ENCODE measurements at regions not wholly inside any gene's neighbourhood (a gene's known extent, or its start where the extent isn't known, plus 50 kb on each side); places are given as distances from the start of the nearest gene placed in this dataset.

DNA sequence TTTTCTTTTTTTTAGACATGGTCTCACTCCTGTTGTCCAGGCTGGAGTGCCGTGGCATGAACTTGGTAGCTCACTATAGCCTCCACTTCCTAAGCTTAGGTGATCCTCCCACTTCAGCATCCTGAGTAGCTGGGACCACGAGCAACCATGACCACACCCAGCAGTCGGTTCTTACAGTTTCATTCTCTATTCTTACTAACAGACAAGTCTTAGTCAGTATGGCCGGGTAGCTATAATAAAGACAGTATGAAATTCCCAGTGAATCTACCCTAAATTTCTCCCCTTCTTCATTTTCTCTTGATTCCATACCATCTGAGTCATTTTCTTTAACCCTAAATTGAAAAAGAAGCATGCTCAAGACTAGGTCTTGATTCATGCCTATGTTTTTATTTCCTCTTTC is 775.3 kb upstream of the NRXN1 start:
- intact Hi-C loops (cut with DNase I; ENCODE audit: low total_unique reads) (no loop called here), in situ Hi-C loops (cut with MboI; ENCODE audit: low sequenced_read_pairs in 4 of 4) (no loop called here)
- no peak for ATAC-seq

DNA sequence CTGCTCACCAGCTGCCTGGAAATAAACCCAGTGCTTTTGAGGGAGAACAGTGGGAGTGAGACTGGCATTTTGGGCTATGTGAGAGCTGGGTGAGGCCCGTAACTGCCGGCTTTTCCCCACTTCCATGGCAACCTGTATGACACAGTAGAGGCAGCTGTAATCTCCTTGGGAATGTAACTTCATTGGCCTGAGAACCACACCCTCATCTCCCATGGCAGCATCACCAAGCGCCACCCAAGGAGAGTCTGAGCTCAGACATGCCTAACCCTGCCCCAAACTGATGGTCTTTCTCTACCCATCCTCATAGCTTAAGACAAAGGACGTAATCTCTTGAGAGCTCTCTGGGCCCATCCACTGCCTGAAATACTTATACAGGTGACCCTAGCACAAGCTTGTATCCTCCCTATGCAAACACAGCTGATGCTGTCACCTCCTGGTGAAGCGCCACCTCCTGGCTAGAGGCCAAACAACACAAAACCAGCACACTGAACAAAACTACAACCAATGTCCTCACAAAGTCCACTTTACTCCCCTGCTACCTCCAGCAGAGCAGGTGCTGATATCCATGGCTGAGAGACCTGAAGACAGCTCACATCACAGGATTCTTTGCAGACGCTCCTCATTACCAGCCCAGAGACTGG is 763.4 kb upstream of the NRXN1 start:
- Histone ChIP-seq H3K9me3 (no peaks in the 10 kb centered on the region), H3K4me1 (no peaks in the 10 kb centered on the region), H3K4me3 (no peak overlapping the region), H3K27me3 (no peaks in the 10 kb centered on the region), H3K27ac (no peak overlapping the region), H3K36me3 (no peaks in the 10 kb centered on the region)
- TF ChIP-seq POLR2A (IDR thresholded peaks at IDR 0.05): no peak
- TF ChIP-seq, protein P1, sequence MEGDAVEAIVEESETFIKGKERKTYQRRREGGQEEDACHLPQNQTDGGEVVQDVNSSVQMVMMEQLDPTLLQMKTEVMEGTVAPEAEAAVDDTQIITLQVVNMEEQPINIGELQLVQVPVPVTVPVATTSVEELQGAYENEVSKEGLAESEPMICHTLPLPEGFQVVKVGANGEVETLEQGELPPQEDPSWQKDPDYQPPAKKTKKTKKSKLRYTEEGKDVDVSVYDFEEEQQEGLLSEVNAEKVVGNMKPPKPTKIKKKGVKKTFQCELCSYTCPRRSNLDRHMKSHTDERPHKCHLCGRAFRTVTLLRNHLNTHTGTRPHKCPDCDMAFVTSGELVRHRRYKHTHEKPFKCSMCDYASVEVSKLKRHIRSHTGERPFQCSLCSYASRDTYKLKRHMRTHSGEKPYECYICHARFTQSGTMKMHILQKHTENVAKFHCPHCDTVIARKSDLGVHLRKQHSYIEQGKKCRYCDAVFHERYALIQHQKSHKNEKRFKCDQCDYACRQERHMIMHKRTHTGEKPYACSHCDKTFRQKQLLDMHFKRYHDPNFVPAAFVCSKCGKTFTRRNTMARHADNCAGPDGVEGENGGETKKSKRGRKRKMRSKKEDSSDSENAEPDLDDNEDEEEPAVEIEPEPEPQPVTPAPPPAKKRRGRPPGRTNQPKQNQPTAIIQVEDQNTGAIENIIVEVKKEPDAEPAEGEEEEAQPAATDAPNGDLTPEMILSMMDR (IDR thresholded peaks at IDR 0.05 in 4 of 5, conservative IDR thresholded peaks at IDR 0.05 in 1 of 5): no peak
- intact Hi-C loops (cut with DNase I; ENCODE audit: low total_unique reads): no loop called here
- in situ Hi-C loops (cut with MboI; ENCODE audit: low sequenced_read_pairs in 4 of 4): no loop called here
- ATAC-seq (no peak), DNase-seq (no peak)

More for the DNA sequence above, 775.3 kb upstream of the NRXN1 start:
- TF ChIP-seq, protein P1 (IDR thresholded peaks at IDR 0.05 in 4 of 5, conservative IDR thresholded peaks at IDR 0.05 in 1 of 5): no peak
- TF ChIP-seq POLR2A (IDR thresholded peaks at IDR 0.05): no peak
- Histone ChIP-seq H3K9me3 (no peaks in the 10 kb centered on the region), H3K27me3 (no peaks in the 10 kb centered on the region), H3K4me3 (no peak overlapping the region), H3K36me3 (no peaks in the 10 kb centered on the region), H3K4me1 (no peaks in the 10 kb centered on the region), H3K27ac (no peak overlapping the region)
- no peak for DNase-seq

DNA sequence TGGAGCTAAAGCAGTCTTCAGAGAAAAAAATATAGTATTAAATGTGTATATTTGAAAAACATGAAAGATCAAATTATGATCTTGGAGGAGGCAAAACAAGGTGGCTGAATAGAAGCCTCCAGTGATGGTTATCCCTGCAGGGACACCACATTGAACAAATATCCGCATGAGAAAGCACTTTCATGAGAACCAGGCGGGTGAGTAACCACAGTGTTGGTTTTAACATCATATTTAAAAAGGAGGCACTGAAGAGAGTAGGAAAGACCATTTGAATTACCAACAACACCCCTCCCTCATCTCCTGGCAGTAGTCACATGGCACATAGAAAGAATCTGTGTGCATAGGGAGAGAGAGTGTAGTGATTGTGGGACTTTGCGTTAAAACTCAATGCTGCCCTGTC is 759.6 kb upstream of the NRXN1 start:
- Histone ChIP-seq H3K4me1 (no peaks in the 10 kb centered on the region), H3K27me3 (no peaks in the 10 kb centered on the region), H3K36me3 (no peaks in the 10 kb centered on the region), H3K27ac (no peak overlapping the region), H3K9me3 (no peaks in the 10 kb centered on the region), H3K4me3 (no peak overlapping the region)
- in situ Hi-C loops (cut with MboI; ENCODE audit: low sequenced_read_pairs in 4 of 4) (no loop called here), intact Hi-C loops (cut with DNase I; ENCODE audit: low total_unique reads) (no loop called here)
- TF ChIP-seq, protein P1 (IDR thresholded peaks at IDR 0.05 in 4 of 5, conservative IDR thresholded peaks at IDR 0.05 in 1 of 5): no peak
- TF ChIP-seq POLR2A (IDR thresholded peaks at IDR 0.05): no peak
- DNase-seq (no peak), ATAC-seq (no peak)

DNA sequence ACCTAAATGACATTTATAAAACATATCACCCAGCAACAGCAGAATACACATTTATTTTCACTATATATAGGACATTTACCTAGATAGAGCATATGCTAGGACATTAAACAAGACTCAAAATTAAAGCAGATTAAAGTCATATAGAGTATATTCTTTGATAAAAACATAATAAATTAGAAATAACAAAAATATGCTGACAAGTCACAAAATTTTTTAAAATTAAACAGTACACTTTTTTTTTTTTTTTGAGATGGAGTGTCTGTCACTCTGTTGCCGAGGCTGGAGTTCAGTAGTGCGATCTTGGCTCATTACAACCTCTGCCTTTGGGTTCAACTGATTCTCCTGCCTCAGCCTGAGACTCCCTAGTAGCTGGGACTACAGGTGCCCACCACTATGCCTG is 758.9 kb upstream of the NRXN1 start:
- no peak for ATAC-seq
- DNase-seq: no peak
- Histone ChIP-seq H3K4me3 (no peak overlapping the region), H3K27ac (no peak overlapping the region), H3K4me1 (no peaks in the 10 kb centered on the region), H3K27me3 (no peaks in the 10 kb centered on the region), H3K9me3 (no peaks in the 10 kb centered on the region), H3K36me3 (no peaks in the 10 kb centered on the region)
- TF ChIP-seq, protein P1 (IDR thresholded peaks at IDR 0.05 in 4 of 5, conservative IDR thresholded peaks at IDR 0.05 in 1 of 5): no peak
- TF ChIP-seq POLR2A (IDR thresholded peaks at IDR 0.05): no peak
- in situ Hi-C loops (cut with MboI; ENCODE audit: low sequenced_read_pairs in 4 of 4) (no loop called here), intact Hi-C loops (cut with DNase I; ENCODE audit: low total_unique reads) (no loop called here)

DNA sequence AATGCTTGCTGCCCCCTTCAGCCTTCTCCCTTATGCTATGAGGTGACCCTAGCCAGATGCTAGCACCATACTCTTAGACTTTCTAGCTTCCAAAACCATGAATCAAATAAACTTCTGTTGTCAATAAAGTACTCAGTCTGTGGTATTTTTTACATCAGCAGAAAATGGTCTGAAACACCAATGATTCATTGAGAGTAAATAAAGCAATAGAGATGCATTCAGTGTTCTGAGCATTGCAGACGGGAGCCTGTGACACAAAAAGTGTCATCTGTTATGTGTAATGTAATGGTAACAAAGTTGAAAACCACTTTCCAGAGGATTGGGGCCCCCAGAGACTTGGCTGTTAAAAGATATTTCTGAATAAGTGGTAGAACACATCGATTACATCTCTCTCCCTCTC is 758.0 kb upstream of the NRXN1 start:
- Histone ChIP-seq H3K4me3 (no peak overlapping the region), H3K27ac (no peak overlapping the region), H3K4me1 (no peaks in the 10 kb centered on the region), H3K36me3 (no peaks in the 10 kb centered on the region), H3K9me3 (no peaks in the 10 kb centered on the region), H3K27me3 (no peaks in the 10 kb centered on the region)
- DNase-seq: no peak
- intact Hi-C loops (cut with DNase I; ENCODE audit: low total_unique reads) (no loop called here), in situ Hi-C loops (cut with MboI; ENCODE audit: low sequenced_read_pairs in 4 of 4) (no loop called here)
- no peak for ATAC-seq
- TF ChIP-seq, protein P1 (IDR thresholded peaks at IDR 0.05 in 4 of 5, conservative IDR thresholded peaks at IDR 0.05 in 1 of 5): no peak
- TF ChIP-seq POLR2A (IDR thresholded peaks at IDR 0.05): no peak

Data from gastrocnemius medialis (tissue), 4 donors.